Upper lobe of left lung (tissue), 6 donors: ENCODE measurements at regions not wholly inside any gene's neighbourhood (a gene's known extent, or its start where the extent isn't known, plus 50 kb on each side); places are given as distances from the start of the nearest gene placed in this dataset.

Experiments used
- ATAC-seq, 2 donors: fragments of 200-7000 bp; cut with Tn5 transposase; one replicate each; pipeline ENCODE4 v1.9.1; 2022; ENCODE audit warnings: mild to moderate bottlenecking in 2 of 2, moderate library complexity in 2 of 2; ENCODE audit not compliant: low FRiP score in 2 of 2
- DNase-seq, 2 donors: peaks; one replicate each; pipeline ENCODE4 v3.0.0-alpha.2; 2019 to 2020
- H3K27ac ChIP-seq, 4 donors: fragments of 200-600 bp; sonication (generic); one replicate each; pipeline ENCODE4 v1.5.1; 2016 to 2019
- H3K27me3 ChIP-seq, 4 donors: fragments of 200-600 bp; sonication (generic); one replicate each; pipeline ENCODE4 v1.5.1; 2017 to 2019
- H3K36me3 ChIP-seq, 4 donors: fragments of 200-600 bp; sonication (generic); one replicate each; pipeline ENCODE4 v1.5.1; 2016 to 2019
- H3K4me1 ChIP-seq, 4 donors: fragments of 200-600 bp; sonication (generic); one replicate each; pipeline ENCODE4 v1.5.1; 2018 to 2019
- H3K4me3 ChIP-seq, 4 donors: fragments of 200-600 bp; sonication (generic); one replicate each; pipeline ENCODE4 v1.5.1; 2017 to 2019; ENCODE audit warnings: mild to moderate bottlenecking in 2 of 4, moderate library complexity in 1 of 4
- H3K9me3 ChIP-seq, 4 donors: fragments of 200-600 bp; sonication (generic); one replicate each; pipeline ENCODE4 v1.5.1; 2018 to 2019
- EP300 ChIP-seq, 4 donors: sonication (generic); formaldehyde crosslinking; IDR thresholded peaks; one replicate each; pipeline ENCODE4 v1.5.1; 2017; ENCODE audit warnings: antibody characterized with exemption in 4 of 4, control low read depth in 2 of 4
- POLR2A ChIP-seq, 4 donors: fragments of 450-650 bp; IDR thresholded peaks; one replicate each; pipeline ENCODE4 v1.5.1; 2016 to 2017; ENCODE audit warnings: antibody characterized with exemption in 4 of 4, mild to moderate bottlenecking in 2 of 4
- POLR2AphosphoS5 ChIP-seq, 2 donors: sonication (generic); formaldehyde crosslinking; IDR thresholded peaks; one replicate each; pipeline ENCODE4 v1.5.1; 2017; ENCODE audit warnings: antibody characterized with exemption in 2 of 2
- WGBS, 2 donors: methylation state at CpG; one replicate each; pipeline ENCODE4 v1.1.5; 2017 to 2018; 5-methylcytosine and 5-hydroxymethylcytosine counted together
- TF ChIP-seq, protein P1 (sequence below), 6 experiments: fragments of 450-650 bp in 4 of 6; fragments of 200-600 bp in 2 of 6; sonication (generic) in 2 of 6; IDR thresholded peaks; one replicate each; pipeline ENCODE4 v1.5.1; 2016 to 2019; ENCODE audit warnings: antibody characterized with exemption in 6 of 6
- donor health status: DM: no; HTN: no; CAD: no; lungs with moderate emphysema.
- donor health status: DM: no; HTN: yes; CAD: no; lungs with severe emphysema.

DNA sequence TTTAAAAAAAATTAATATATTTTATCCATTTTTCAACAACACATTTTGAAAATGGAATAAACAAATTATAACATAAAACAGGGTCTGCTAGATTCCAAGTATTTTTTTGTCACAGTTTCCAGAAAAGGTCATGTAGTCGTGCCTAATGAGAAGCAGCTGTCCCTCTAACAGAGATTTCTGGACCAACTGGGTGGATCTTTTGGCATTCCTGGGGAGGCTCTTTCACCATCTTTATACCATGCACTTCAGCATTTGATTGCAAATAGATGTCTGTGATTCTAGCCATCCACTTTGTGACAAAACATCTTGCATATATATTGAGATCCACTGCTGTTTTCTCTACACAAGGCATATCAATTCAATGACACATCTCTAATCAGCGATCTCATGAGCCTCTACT lies 210.7 kb upstream of the LDB2 start:
- DNase-seq (no peak), ATAC-seq (no peak)
- Histone ChIP-seq H3K4me1 (no peaks in the 10 kb centered on the region), H3K27me3 (no peaks in the 10 kb centered on the region), H3K36me3 (no peaks in the 10 kb centered on the region), H3K27ac (no peak overlapping the region), H3K4me3 (no peak overlapping the region), H3K9me3 (no peaks in the 10 kb centered on the region)
- WGBS, 2 donors: 62 to 70% methylated on average over 2 of the region's 2 CpGs
- TF ChIP-seq POLR2A (IDR thresholded peaks at IDR 0.05): no peak
- TF ChIP-seq EP300 (IDR thresholded peaks at IDR 0.05): no peak
- TF ChIP-seq, protein P1, sequence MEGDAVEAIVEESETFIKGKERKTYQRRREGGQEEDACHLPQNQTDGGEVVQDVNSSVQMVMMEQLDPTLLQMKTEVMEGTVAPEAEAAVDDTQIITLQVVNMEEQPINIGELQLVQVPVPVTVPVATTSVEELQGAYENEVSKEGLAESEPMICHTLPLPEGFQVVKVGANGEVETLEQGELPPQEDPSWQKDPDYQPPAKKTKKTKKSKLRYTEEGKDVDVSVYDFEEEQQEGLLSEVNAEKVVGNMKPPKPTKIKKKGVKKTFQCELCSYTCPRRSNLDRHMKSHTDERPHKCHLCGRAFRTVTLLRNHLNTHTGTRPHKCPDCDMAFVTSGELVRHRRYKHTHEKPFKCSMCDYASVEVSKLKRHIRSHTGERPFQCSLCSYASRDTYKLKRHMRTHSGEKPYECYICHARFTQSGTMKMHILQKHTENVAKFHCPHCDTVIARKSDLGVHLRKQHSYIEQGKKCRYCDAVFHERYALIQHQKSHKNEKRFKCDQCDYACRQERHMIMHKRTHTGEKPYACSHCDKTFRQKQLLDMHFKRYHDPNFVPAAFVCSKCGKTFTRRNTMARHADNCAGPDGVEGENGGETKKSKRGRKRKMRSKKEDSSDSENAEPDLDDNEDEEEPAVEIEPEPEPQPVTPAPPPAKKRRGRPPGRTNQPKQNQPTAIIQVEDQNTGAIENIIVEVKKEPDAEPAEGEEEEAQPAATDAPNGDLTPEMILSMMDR (IDR thresholded peaks at IDR 0.05): no peak
- TF ChIP-seq POLR2AphosphoS5 (IDR thresholded peaks at IDR 0.05): no peak

DNA sequence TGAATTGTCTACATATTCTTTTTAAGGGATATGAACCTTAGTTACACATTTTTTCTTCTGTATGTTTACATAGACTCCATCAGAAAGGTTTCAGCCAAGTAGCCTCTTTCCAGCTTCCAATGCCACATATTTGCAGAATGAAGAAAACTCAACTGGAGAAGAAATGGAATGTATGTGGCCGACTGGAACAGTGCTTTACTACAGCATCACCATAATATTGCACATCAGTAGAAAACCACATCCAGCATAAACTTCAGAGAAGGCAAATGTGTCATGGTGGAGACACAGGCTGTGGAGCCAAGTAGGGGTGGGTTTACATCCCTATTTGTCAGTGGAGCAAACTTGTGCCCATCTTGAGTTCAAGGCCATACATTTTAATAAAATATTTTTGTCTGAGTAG lies 204.8 kb upstream of the LDB2 start:
- ATAC-seq: no peak
- TF ChIP-seq, protein P1 (IDR thresholded peaks at IDR 0.05): no peak
- TF ChIP-seq POLR2AphosphoS5 (IDR thresholded peaks at IDR 0.05) (no peak), EP300 (IDR thresholded peaks at IDR 0.05) (no peak), POLR2A (IDR thresholded peaks at IDR 0.05) (no peak)

DNA sequence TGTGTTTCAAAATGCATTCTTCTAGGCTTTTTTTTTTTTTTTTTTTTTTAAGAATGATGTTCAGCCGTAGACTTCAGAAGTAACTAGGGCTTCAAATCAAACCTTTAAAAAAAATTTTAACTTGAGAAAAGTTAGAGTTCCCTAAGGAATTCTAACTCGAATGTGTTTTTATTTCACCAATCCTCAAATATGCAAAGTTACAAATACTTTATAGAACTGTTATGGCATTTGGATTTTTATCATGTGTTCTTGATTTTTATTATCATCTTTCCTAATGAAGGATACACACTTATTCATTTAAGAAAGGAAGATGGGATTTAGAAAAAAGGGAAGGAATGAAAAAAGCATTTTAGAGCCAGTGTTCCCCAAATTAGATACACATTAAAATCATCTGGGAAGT lies 200.6 kb upstream of the LDB2 start:
- no peak for DNase-seq
- Histone ChIP-seq H3K27ac (no peak overlapping the region), H3K36me3 (no peaks in the 10 kb centered on the region), H3K27me3 (no peaks in the 10 kb centered on the region), H3K4me1 (peaks cover 4 to 6% (median 4%) of the 10 kb centered on the region in 4 donors), H3K4me3 (no peak overlapping the region), H3K9me3 (no peaks in the 10 kb centered on the region)
- TF ChIP-seq, protein P1 (IDR thresholded peaks at IDR 0.05): no peak
- no peak for TF ChIP-seq EP300 (IDR thresholded peaks at IDR 0.05)
- no peak for TF ChIP-seq POLR2A (IDR thresholded peaks at IDR 0.05)
- TF ChIP-seq POLR2AphosphoS5 (IDR thresholded peaks at IDR 0.05): no peak
- WGBS, 2 donors: 80 to 88% methylated on average over 2 of the region's 2 CpGs
- ATAC-seq: no peak

More for the DNA sequence above, 204.8 kb upstream of the LDB2 start:
- no peaks in the 10 kb centered on the region for H3K4me1 ChIP-seq
- no peak overlapping the region for H3K4me3 ChIP-seq
- H3K9me3 ChIP-seq: no peaks in the 10 kb centered on the region
- WGBS, 2 donors: 55 to 78% methylated on average over 1 of the region's 1 CpG
- no peaks in the 10 kb centered on the region for H3K36me3 ChIP-seq
- H3K27me3 ChIP-seq: no peaks in the 10 kb centered on the region
- no peak for DNase-seq
- H3K27ac ChIP-seq: no peak overlapping the region

DNA sequence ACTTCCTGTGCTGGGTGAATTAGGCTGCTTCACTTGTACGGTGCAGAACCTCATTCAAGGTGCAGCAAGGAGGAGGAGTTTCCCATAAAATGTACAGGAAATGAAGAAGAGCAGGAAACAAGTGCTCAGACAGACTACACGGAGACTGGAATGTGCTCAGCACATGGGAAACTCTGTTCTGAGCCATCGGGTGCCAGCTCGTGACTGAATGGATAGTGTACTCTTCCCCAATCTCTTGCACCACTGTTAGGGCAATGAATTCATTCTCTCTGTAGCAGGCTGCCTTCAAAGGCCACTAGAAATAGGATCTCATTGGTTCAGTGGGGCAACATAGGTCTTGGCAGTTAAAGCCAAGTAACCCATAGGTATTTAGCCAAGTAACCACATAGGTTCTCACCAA lies 200.0 kb upstream of the LDB2 start:
- TF ChIP-seq POLR2AphosphoS5 (IDR thresholded peaks at IDR 0.05) (no peak), POLR2A (IDR thresholded peaks at IDR 0.05) (no peak), EP300 (IDR thresholded peaks at IDR 0.05) (no peak)
- TF ChIP-seq, protein P1 (IDR thresholded peaks at IDR 0.05): no peak
- H3K27me3 ChIP-seq: no peaks in the 10 kb centered on the region
- H3K4me3 ChIP-seq: no peak overlapping the region
- H3K4me1 ChIP-seq: peaks cover 4 to 6% (median 4%) of the 10 kb centered on the region in 4 donors
- ATAC-seq (no peak), DNase-seq (no peak)
- WGBS, 2 donors: 79 to 80% methylated on average over 4 of the region's 4 CpGs
- H3K9me3 ChIP-seq: no peaks in the 10 kb centered on the region
- no peak overlapping the region for H3K27ac ChIP-seq
- no peaks in the 10 kb centered on the region for H3K36me3 ChIP-seq

DNA sequence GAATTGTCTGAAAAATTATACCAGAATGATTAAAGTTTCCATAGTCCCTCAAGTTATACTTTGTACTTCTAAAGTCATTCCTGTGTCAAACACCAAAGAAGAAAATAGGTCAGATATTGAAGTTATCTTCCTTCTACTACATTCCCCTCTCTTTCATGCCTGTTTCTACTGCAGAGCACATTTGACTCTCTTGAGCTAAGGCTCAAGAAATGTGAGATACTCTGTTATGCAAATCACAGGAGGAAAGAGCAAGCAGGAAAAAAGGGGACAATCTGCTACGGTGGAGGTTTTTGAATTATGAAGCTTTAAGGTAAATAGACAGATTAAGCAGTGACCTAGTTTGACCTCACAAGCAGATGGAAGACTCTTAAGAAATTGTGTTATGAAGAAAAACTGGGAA lies 198.9 kb upstream of the LDB2 start:
- ATAC-seq: no peak
- WGBS, 2 donors: 67 to 74% methylated on average over 1 of the region's 1 CpG
- H3K27me3 ChIP-seq: no peaks in the 10 kb centered on the region

More for the DNA sequence above, 198.9 kb upstream of the LDB2 start:
- no peak for DNase-seq
- no peak for TF ChIP-seq POLR2AphosphoS5 (IDR thresholded peaks at IDR 0.05)
- no peak for TF ChIP-seq EP300 (IDR thresholded peaks at IDR 0.05)
- TF ChIP-seq, protein P1 (IDR thresholded peaks at IDR 0.05): no peak
- no peak for TF ChIP-seq POLR2A (IDR thresholded peaks at IDR 0.05)
- Histone ChIP-seq H3K36me3 (no peaks in the 10 kb centered on the region), H3K4me1 (peaks cover 4 to 6% (median 4%) of the 10 kb centered on the region in 4 donors), H3K9me3 (no peaks in the 10 kb centered on the region), H3K27ac (no peak overlapping the region), H3K4me3 (no peak overlapping the region)
